ENCODE measurements at regions not wholly inside any gene's neighbourhood (a gene's known extent, or its start where the extent isn't known, plus 50 kb on each side); places are given as distances from the start of the nearest gene placed in this dataset.

- Histone ChIP-seq H3K27me3 (ENCODE audit: control insufficient read depth, extremely low read depth, insufficient read depth, low read length) (no peaks in the 10 kb centered on the region), H3K36me3 (ENCODE audit: control insufficient read depth in 2 of 2, extremely low read depth in 1 of 2, insufficient read depth in 2 of 2, low read length in 2 of 2) (no peaks in the 10 kb centered on the region), H4K20me1 (ENCODE audit: control insufficient read depth, extremely low read depth, insufficient read depth, low read length) (no peaks in the 10 kb centered on the region), H3K9me1 (ENCODE audit: control insufficient read depth, extremely low read depth, insufficient read depth, low read length) (no peaks in the 10 kb centered on the region), H3K27ac (ENCODE audit: control insufficient read depth, insufficient read depth, low read length) (no peak overlapping the region), H3K9ac (ENCODE audit: control insufficient read depth, extremely low read depth, insufficient read depth, low read length) (no peak overlapping the region), H3K4me2 (ENCODE audit: control insufficient read depth, extremely low read depth, insufficient read depth, low read depth, low read length) (no peak overlapping the region), H2AFZ (ENCODE audit: control insufficient read depth, low read length) (no peak overlapping the region), H3K4me3 (ENCODE audit: control insufficient read depth in 2 of 3, extremely low read depth in 1 of 3, insufficient read depth in 2 of 3, low read depth in 1 of 3, low read length in 3 of 3) (no peak overlapping the region), H3K9me3 (ENCODE audit: control insufficient read depth, low read depth, low read length) (no peaks in the 10 kb centered on the region), H3K79me2 (ENCODE audit: control insufficient read depth, insufficient read depth, low read length) (no peaks in the 10 kb centered on the region), H3K4me1 (ENCODE audit: control insufficient read depth, extremely low read depth, insufficient read depth, low read length) (no peaks in the 10 kb centered on the region)
- FAIRE-seq (no peak), DNase-seq (ENCODE audit: low read depth, low spot score) (no peak)
- TF ChIP-seq EZH2 (IDR thresholded peaks at IDR 0.05; ENCODE audit: low read length) (no peak), CTCF (optimal IDR thresholded peaks at IDR 0.05 in 1 of 3, IDR thresholded peaks at IDR 0.05 in 1 of 3, conservative IDR thresholded peaks at IDR 0.05 in 1 of 3; ENCODE audit: extremely low read depth in 1 of 3, insufficient read depth in 2 of 3, low read length in 3 of 3) (no peak)
- dilution Hi-C loops (cut with MboI; ENCODE audit: extremely low pct_ligation_motif_present, low sequenced_read_pairs) = no loop called here
Measured at GRCh38 chrX:36847496-36847895, 160.7 kb upstream of the FAM47C start.

GRCh38 chrX:36849407-36849806, 158.8 kb upstream of the FAM47C start:
- no peaks in the 10 kb centered on the region for H3K9me3 ChIP-seq (ENCODE audit: control insufficient read depth, low read depth, low read length)
- DNase-seq (ENCODE audit: low read depth, low spot score) (no peak), FAIRE-seq (no peak)
- no peak overlapping the region for H3K4me2 ChIP-seq (ENCODE audit: control insufficient read depth, extremely low read depth, insufficient read depth, low read depth, low read length)
- TF ChIP-seq EZH2 (IDR thresholded peaks at IDR 0.05; ENCODE audit: low read length) = no peak
- no peak for TF ChIP-seq CTCF (optimal IDR thresholded peaks at IDR 0.05 in 1 of 3, IDR thresholded peaks at IDR 0.05 in 1 of 3, conservative IDR thresholded peaks at IDR 0.05 in 1 of 3; ENCODE audit: extremely low read depth in 1 of 3, insufficient read depth in 2 of 3, low read length in 3 of 3)
- H3K79me2 ChIP-seq (ENCODE audit: control insufficient read depth, insufficient read depth, low read length) = no peaks in the 10 kb centered on the region
- no peak overlapping the region for H3K9ac ChIP-seq (ENCODE audit: control insufficient read depth, extremely low read depth, insufficient read depth, low read length)
- dilution Hi-C loops (cut with MboI; ENCODE audit: extremely low pct_ligation_motif_present, low sequenced_read_pairs) = no loop called here
- H3K36me3 ChIP-seq (ENCODE audit: control insufficient read depth in 2 of 2, extremely low read depth in 1 of 2, insufficient read depth in 2 of 2, low read length in 2 of 2) = no peaks in the 10 kb centered on the region
- H3K27ac ChIP-seq (ENCODE audit: control insufficient read depth, insufficient read depth, low read length) = no peak overlapping the region
- no peak overlapping the region for H2AFZ ChIP-seq (ENCODE audit: control insufficient read depth, low read length)
- H3K4me3 ChIP-seq (ENCODE audit: control insufficient read depth in 2 of 3, extremely low read depth in 1 of 3, insufficient read depth in 2 of 3, low read depth in 1 of 3, low read length in 3 of 3) = no peak overlapping the region
- H3K4me1 ChIP-seq (ENCODE audit: control insufficient read depth, extremely low read depth, insufficient read depth, low read length) = no peaks in the 10 kb centered on the region
- H3K27me3 ChIP-seq (ENCODE audit: control insufficient read depth, extremely low read depth, insufficient read depth, low read length) = no peaks in the 10 kb centered on the region
- no peaks in the 10 kb centered on the region for H3K9me1 ChIP-seq (ENCODE audit: control insufficient read depth, extremely low read depth, insufficient read depth, low read length)
- H4K20me1 ChIP-seq (ENCODE audit: control insufficient read depth, extremely low read depth, insufficient read depth, low read length) = no peaks in the 10 kb centered on the region
